Putamen (tissue), 1 donor: ENCODE measurements at regions not wholly inside any gene's neighbourhood (a gene's known extent, or its start where the extent isn't known, plus 50 kb on each side); places are given as distances from the start of the nearest gene placed in this dataset.

Experiments used
- DNase-seq: peaks from one replicate; pipeline ENCODE4 v3.0.0-alpha.2; 2016; ENCODE audit warnings: low spot score

DNA sequence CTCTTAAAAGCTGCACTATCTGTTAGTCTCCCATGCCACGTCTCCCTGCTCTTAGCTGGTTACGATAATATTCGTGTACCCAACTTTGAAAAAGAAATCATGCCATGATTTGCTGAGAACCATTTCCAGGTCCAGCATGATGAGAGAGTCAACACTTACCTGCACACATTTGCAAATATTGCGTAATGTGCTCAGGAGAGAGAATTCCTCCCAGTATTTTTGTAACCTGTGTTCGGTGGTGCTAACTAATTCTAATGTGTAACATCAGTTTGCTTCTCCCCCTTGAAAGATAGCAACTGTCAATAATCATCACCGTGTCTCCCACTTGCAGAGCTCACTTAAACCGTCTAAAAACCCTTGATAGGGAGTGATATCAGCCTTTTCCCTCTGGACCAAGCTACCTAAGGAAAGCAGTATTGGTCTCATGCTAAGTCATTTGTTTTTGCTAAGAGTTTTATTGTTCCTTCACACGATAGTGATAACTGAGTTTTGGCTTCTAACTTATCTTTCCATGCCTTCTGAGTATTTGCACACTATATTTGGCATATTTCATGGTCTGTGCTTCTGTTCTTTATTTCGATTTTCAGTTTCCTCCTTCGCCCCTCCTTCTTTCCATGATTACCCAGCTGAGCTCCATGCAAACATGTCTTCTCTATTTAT, 61.1 kb upstream of the IRF2BP2 start:
- DNase-seq = no peak

DNA sequence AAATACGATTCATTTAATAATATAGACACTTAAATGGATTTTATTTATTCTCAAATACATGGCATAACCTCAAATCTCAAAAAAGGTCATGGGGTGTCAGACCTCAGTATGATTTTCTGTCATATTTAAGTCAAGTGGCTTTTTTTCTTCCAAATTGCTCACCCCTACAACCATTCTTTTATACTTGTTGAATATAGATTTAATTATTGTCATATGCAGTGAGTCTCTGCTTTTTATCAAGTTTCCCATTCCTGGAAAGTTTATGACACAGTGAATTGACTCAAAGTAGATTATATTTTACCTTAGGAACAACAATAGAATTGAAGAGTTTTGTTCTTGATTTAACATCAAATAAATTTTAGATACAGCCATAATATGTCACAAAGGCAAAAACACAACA, 59.5 kb upstream of the IRF2BP2 start:
- DNase-seq = no peak

DNA sequence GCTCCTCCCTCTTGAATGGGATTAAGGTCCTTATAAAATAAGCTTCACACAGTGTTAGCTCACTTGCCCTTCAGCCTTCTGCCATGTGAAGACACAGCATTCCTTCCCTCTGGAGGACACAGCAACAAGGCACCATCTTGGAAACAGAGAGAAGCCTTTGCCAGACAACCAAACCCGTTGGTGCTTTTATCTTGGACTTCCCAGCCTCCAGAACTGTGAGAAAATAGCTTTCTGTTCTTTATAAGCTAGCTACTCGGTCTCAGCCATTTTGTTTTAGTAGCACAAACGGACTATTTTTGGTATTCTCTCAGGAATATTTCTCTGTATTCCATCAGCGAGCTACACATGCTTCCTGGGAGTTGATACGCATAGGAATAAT, 58.6 kb upstream of the IRF2BP2 start:
- DNase-seq = no peak

DNA sequence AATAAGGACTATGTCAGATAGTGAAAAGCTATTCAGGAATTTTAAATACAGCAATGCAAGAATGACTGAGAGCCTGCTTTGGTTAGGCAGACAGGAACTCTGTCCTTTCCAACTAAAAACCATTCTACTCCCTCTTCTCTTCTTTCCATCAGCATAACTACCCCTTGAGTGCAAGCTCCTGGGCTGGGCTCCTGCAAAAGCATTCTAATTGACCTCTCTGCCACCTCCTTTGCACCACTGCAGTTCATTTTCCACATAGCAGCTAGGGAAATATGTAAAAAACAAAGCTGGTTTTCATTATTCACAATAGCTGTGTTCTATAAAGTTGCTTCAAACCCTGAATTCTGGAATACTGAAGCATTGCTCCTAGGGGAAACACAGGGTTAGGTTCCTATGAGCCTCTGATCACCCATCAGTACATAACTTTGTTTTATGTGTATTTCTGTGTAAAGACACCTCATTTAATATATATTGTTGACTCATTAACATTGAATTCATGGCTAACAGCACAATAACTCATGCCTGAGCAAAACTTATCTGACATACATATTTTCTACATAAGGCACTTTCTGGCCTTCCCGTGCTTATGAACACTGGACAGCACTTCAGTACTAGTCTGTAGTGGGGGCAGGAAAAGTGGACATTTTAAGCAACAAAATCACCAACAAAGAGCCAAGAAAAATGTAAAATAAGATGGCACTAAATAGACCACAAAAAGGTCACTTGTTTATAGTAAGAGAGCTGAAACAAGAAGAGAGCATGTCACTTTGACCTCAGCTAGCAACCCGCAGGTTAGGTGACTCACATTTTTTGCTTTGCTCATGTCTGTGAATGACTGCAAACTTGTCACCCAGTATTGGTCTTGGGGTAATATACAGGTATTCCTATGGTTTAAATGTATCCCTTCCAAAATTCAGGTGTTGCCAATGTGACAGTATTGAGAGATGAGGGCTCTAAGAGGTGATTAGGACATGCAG, 57.9 kb upstream of the IRF2BP2 start:
- no peak for DNase-seq

DNA sequence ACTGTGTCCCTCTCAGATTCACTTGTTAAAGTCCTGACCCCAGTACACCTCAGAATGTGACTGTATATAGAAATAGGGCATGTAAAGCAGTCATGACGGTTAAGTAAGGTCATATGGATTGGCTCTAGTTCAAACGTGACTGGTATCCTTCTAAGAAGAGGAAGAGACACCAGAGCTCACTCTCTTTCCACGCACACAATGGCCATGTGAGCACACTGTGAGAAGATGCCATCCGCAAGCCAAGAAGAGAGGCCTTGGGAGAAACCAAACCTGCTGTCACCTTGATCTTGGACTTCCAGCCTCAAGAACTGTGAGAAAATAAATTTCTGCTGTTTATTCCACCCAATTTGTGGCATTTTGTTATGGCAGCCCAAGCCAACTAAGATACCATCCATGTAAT, 56.8 kb upstream of the IRF2BP2 start:
- DNase-seq = no peak

DNA sequence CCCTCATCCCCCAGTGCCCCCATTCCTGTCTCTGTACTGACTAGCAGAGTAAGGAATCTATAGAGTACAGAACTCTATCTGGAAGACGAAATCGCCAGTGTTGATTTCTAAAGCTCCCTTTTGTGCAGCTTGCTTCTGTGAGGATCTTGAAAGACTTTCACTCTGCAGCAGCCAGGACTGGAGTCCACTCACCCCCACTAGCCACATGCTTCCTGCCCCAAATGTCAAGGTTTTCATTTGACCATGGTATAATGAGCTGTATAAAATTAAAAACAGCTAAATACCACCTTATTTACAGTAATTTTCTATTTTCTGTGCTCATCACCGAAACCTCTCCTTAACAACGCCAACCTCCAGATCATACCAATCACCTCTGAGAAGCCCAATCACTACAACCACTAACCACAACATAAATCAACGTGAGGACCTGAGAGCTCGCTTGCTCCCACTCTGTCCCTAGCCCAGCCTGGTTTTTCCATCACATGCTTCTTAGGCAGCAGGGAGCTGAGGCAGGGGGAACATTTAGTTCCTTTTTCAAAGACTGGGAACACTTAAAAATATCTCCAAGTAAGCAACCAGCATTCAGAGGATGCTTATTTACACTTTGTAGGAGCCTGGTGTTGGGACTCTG, 56.1 kb upstream of the IRF2BP2 start:
- DNase-seq = no peak

DNA sequence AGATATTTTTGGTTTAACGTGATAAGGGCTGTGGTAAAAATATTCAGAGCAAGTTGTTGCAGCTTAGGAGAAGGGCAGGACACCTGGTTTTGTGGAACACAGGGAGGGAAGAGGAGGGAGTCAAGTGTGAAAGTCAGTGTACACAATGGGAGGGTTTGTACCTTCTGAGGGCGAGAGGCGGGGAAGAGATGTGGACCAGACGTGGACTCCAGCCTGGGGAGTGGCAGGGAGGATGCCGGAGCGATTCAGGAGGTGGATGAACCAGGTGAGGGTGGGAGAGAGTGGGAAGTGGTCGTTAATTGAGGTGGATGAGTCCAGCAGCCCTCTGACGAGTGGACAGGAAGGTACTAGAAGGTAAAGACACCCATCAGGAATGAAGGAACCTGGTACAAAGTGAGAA, 52.2 kb upstream of the IRF2BP2 start:
- DNase-seq = no peak

DNA sequence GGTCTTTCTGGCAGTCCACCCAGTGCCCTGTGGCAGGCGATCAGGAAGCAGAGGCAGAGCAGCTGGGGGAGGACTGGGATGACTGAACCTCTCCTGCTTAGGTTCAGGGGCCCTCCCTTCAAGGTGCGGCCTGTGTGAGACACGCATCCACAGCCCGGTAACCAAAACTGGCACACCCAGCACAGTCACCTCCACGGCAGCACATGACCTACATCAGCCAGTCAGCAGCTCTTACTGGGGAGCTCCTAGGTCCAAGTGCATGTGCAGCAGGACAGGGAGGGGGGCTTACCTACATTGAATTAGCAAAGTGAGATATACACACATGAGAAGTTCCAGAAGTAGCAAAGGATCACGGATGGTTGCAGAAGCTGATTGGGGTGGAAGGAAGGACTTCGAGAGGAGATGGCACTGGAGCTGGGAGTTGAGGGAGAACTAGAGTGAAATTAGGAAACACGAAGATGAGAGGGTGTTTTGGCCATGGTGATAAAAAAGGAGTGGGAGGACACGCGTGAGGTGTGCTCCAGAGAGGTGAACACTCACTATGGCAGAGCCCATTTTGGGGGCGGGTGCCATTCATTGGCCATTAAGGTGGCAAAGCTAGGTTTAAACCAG, 51.4 kb upstream of the IRF2BP2 start:
- no peak for DNase-seq

DNA sequence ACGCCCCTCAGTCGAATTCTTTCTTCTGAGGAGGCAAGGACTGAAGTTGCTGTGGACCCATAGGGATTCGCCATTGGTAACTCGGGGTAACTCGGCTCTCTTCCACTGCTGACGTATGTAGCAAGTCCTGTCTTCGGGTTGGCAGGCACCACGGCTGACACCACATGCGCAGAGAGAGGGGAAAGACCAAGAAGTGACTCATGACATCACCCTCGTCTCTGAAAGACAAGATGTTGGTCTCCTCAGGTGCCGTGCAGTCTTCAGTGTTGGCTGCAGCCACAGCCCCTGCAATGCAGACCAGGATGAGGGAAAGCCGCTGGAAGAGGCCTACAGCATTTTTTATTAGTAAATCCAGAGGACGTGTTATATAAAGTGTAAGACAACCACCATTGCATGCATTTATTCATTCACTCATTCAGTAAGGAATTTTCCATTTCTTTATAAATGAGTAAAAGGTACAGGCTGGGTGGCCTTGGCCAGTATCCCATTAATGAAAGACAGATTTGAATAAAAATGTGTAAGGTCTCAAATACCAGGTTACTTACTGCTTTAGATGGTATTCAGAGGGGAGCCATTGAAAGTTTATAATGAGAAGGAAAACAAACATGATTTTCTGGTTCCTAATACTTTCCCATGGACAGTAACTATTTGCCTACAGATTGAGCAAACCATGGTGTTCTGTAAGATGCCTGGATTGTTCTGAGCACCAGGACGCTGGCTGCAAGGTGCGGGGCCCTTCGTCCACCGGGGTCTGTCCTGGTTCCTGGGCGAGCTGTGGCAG, 50.7 kb upstream of the IRF2BP2 start:
- no peak for DNase-seq
